Adipocyte (in vitro differentiated cells): ENCODE measurements at regions not wholly inside any gene's neighbourhood (a gene's known extent, or its start where the extent isn't known, plus 50 kb on each side); places are given as distances from the start of the nearest gene placed in this dataset.
"Not testable (repeated sequence)": the region's sequence is repeated elsewhere in the genome, so short reads cannot be mapped to it uniquely, and the experiment has no call there.

ENCODE experiments used
- DNase-seq: peaks from one replicate; pipeline ENCODE4 v3.0.0-alpha.2; 2015; ENCODE audit warnings: low read depth
- H3K27me3 ChIP-seq: replicated peaks from 2 replicates; pipeline ENCODE4 v1.7.0; 2013; ENCODE audit warnings: mild to moderate bottlenecking, low read length, moderate library complexity; ENCODE audit not compliant: control insufficient read depth, insufficient read depth
- H3K36me3 ChIP-seq: 2 replicates; pipeline ENCODE4 v1.7.0; 2013; ENCODE audit warnings: low read length, mild to moderate bottlenecking, moderate library complexity; ENCODE audit not compliant: control insufficient read depth, insufficient read depth, severe bottlenecking
- H3K4me1 ChIP-seq: 2 replicates; pipeline ENCODE4 v1.7.0; 2013; ENCODE audit warnings: mild to moderate bottlenecking, low read length, moderate library complexity; ENCODE audit not compliant: control insufficient read depth, insufficient read depth
- H3K4me3 ChIP-seq: 2 replicates; pipeline ENCODE4 v1.7.0; 2013; ENCODE audit warnings: mild to moderate bottlenecking, low read length, moderate library complexity
- H3K9ac ChIP-seq: 2 replicates; pipeline ENCODE4 v1.7.0; 2013; ENCODE audit warnings: mild to moderate bottlenecking, low read length, moderate library complexity
- H3K9me3 ChIP-seq: 2 replicates; pipeline ENCODE4 v1.7.0; 2013; ENCODE audit warnings: mild to moderate bottlenecking, low read length, moderate library complexity; ENCODE audit not compliant: control insufficient read depth

DNA sequence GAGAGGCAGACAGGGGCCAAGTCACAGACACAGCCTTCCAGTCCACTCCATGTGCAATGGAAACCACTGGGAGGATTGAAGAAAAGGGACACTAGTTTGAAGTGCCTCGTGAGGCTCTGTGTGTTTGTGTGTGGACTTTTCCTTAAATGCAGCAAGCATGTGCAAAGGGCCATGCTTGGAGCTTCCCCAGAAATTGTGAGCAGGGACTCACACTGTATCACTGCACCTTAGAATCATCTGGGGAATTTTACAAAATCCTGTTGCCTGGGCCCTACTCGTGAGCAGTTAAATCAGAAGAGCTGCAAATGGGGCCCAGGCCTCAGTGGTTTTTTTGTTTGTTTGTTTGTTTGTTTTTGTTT lies 137.8 kb downstream of the TRIM43 start:
- Histone ChIP-seq H3K9me3 (no peaks in the 10 kb centered on the region), H3K4me1 (no peaks in the 10 kb centered on the region), H3K9ac (no peak overlapping the region), H3K4me3 (no peak overlapping the region), H3K36me3 (no peaks in the 10 kb centered on the region), H3K27me3 (no peaks in the 10 kb centered on the region)
- no peak for DNase-seq

DNA sequence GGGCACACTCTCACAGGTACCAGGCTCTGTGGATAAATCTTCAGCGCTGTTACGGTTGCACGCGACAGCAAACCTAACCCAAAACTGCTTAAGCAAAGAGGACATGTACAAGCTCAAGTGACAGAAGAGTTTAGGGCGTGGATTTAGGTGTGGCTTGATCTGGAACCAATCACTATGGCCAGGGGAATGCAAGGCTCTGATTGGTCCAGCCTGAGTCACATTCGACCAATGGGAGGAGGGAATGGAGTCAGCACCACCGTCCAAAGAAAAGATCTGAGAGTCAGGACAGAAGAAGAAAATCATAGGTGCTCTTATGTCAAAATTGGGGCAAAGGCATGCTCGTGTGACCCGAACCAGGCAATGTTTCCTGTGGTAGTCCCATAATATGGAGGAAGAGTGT lies 139.0 kb downstream of the TRIM43 start:
- Histone ChIP-seq H3K9ac (no peak overlapping the region), H3K36me3 (no peaks in the 10 kb centered on the region), H3K4me1 (no peaks in the 10 kb centered on the region), H3K27me3 (no peaks in the 10 kb centered on the region), H3K4me3 (no peak overlapping the region), H3K9me3 (no peaks in the 10 kb centered on the region)
- DNase-seq, result no peak

DNA sequence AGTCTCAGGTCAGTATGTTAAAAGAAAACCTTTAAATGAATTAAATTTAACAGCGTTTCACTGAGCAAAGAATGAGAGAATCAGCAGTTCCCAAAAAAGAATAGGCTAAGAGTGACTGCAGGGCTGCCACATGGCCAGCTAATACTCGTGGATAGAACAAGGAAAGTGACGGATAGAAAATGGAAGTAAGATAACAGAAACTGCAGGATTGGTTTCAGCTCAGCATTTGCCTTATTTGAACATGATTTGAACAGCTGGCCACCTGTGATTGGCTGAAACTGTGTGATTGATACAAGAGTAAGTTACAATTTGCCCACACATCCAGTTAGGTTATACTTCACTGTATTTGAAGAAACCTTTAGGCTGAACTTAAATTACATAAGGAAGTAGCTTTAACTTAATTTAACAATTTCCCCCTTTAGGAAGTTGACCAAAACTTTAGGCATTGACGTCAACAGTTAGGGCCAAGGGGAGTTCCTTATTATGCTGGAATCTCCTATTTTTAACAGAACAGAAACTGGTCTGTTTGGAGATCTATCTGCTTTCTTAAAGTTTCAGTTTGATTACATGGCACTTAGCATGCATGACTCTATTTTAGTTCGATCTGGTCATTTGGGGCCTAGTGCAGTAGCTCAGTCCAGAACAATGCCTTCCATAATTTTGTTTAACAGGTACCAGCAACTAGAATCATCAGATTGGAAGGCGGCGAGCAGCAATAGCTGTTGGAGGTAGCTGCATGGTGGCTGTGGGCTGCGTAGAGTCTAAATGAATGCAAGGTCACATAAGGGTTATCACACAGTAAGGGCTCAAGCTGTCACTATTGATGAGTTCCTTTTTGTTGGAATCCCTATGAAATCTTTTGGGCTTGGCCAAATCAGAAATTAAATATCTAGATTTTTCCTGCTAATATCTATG lies 143.4 kb downstream of the TRIM43 start:
- Histone ChIP-seq H3K4me1 (no peaks in the 10 kb centered on the region), H3K27me3 (peaks cover 4% of the 10 kb centered on the region), H3K9me3 (no peaks in the 10 kb centered on the region), H3K36me3 (no peaks in the 10 kb centered on the region), H3K9ac (no peak overlapping the region), H3K4me3 (no peak overlapping the region)
- no peak for DNase-seq

DNA sequence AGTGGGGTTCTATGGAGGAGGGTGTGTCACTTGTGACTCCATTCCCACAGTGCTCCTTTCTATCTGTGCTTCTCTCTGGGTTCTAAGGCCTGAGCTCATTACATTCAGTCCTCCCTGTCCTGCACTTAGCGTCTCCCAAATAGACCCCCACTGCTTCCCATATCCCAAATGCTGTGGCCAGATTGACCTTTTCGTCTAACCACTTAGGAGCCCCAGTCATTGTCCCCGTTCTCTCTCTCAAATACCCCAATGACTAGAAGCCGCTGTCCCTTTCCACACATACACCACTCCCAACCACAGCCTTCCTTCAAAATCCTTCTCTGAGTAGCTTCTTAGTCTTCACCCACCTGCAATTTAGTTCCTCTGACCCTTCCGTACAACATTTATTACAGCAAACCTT lies 146.5 kb downstream of the TRIM43 start:
- Histone ChIP-seq H3K4me3 (no peak overlapping the region), H3K36me3 (no peaks in the 10 kb centered on the region), H3K9ac (no peak overlapping the region), H3K27me3 (peaks cover 6% of the 10 kb centered on the region), H3K4me1 (no peaks in the 10 kb centered on the region), H3K9me3 (peaks cover 5% of the 10 kb centered on the region)
- no peak for DNase-seq

DNA sequence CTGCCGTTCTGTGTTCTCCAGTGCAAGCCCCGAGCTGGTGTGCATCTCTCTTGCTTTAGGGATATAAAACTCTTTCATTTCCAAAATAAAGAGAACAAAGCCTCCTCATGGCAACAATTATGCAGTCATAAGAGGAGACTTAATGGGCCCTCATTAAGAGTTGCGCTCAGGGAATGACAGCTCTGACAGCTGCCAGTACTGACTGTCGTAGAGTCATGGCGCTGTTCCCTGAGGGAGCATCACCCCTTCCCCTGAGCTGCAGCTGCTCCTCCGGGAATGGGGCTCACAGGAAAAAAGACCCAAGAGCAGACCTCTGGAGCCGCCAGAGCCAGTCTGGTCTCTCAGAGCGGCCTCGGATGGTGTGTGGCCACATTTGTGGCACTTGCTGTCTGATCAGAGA lies 160.3 kb downstream of the TRIM43 start:
- not testable (repeated sequence) for DNase-seq, H3K4me3 ChIP-seq, H3K9me3 ChIP-seq, H3K9ac ChIP-seq, H3K4me1 ChIP-seq, H3K27me3 ChIP-seq, H3K36me3 ChIP-seq

DNA sequence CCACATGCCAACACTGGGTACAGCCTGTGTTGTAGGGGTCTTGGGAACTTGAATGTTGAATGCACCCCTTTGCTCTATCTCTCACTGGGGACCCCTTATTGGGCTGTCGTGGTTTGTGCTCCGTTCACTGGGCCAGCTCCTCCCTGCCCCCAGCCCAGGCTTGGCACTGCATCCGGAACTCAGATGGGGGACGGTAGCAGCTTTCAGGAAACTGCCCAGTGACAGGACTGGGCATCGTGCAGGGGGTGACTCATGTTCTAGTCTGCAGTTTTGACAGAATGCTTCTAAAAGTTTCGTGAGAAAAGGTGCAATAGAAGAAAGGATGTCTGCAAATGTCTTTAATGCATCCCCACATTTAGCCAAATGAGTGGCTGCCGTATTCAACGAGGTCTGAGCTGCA lies 162.0 kb downstream of the TRIM43 start:
- not testable (repeated sequence) for DNase-seq

DNA sequence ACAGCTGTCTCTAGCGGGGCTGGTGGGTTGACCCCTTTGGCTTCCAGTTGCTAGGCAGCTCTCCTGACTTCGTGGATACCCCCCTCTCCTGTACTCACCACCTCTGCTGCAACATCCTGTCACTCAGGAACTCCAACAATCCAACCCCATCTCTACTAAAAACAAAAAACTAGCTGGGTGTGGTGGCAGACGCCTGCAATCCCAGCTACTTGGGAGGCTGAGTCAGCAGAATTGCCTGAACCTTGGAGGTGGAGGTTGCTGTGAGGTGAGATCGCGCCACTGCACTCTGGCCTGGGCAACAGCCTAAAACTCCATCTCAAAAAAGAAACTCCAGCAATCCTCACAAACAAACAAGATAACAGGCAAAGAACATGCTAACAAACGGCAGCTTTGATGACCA lies 162.4 kb downstream of the TRIM43 start:
- not testable (repeated sequence) for DNase-seq, H3K9me3 ChIP-seq, H3K27me3 ChIP-seq, H3K4me3 ChIP-seq, H3K4me1 ChIP-seq, H3K9ac ChIP-seq, H3K36me3 ChIP-seq

More for the DNA sequence above, 162.0 kb downstream of the TRIM43 start:
- not testable (repeated sequence) for H3K27me3 ChIP-seq, H3K36me3 ChIP-seq, H3K9me3 ChIP-seq, H3K4me3 ChIP-seq, H3K9ac ChIP-seq, H3K4me1 ChIP-seq

DNA sequence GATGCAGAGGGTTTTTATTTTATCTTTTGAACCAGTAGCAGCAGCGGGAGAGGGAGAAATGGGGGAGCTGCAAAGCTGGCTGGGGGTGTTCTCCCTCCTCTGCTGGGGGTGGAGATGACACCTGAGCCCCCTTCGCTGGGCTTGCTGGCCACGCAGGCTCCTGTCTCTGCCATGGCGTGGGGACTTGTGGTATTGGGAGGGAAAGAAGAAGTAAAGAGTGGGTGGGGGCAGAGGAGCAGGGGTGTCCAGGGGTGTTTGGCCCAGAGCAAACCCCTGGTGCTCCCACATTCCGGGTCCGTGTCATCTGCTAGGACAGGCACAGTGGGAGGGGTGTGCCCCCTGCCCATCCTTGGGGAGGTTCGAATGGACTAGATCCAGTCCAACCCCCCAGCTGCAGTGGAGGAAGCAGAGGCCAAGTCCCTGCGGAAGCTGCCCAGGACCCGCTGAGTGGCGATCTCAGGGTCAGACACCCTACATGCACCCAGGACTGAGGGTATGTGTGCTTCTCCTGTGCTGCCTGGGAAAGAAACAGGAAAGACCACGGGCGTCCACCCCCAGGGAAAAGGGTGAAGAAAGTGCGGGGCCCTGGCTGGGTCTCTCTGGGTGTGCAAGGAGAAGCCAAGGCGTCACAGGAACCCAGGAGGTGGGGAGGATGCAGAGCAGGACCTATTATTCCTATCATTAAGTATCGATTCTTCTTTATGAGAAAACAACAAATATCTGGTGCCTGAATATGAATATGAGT lies 163.2 kb downstream of the TRIM43 start:
- not testable (repeated sequence) for H3K4me3 ChIP-seq, DNase-seq, H3K36me3 ChIP-seq, H3K9me3 ChIP-seq, H3K9ac ChIP-seq, H3K27me3 ChIP-seq, H3K4me1 ChIP-seq

DNA sequence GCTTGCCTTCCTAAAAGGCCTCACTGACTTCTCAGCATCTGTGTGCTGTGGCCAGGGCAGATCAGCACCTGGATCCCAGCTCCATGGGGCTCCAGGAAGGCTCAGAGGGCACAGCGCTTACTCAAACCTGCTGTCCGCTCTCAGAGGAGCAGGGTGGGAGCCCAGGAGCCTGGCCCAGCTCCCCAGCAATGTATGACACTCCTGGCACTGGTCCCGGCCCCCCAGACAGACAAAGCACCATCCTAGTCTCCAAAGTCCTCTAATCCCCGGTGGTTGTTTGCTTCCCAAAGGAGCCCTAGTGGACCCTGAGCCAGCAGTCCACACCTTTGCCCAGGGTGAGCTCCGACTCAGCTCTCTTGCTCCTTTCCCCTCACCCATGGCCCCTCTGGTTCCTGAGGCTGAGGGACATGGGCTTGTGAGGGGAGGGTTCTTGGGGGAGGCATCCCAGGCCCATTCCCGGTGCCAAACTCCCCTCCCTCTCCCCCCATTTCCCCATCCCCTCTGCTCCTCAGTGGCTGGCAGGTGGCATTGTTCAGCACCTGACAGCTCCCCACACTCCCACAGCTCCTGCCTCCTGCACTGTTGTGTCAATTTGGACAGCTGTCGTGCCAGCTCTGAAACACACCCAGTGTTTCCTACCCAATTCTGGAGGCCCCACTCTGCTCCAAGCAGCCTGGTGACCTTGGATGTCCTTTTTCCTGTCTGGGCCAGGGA lies 164.3 kb downstream of the TRIM43 start:
- not testable (repeated sequence) for DNase-seq, H3K27me3 ChIP-seq, H3K9ac ChIP-seq, H3K36me3 ChIP-seq, H3K9me3 ChIP-seq, H3K4me1 ChIP-seq, H3K4me3 ChIP-seq

DNA sequence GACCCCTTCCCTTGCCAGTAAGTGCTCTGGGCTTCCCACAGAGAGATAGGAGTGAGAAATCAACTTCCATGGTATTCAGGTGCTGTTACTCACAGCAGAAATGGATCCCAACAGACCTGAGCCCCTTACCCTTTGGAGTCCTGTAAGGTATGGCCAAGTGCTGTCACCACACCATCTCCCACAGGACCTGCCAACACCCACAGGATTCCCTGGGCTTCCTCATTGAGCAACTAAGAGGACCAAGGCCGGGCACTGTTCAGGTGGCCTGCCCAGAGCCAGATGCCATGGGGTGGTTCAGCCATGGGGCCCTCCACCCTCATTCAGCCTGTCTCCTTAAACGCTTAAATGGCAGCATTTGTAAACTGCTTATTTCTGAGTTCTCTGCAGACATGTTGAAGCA lies 166.2 kb downstream of the TRIM43 start:
- no peak overlapping the region for H3K4me3 ChIP-seq
- no peak for DNase-seq
- H3K27me3 ChIP-seq, result no peaks in the 10 kb centered on the region
- no peaks in the 10 kb centered on the region for H3K9me3 ChIP-seq
- H3K36me3 ChIP-seq, result no peaks in the 10 kb centered on the region
- peaks cover 5% of the 10 kb centered on the region for H3K4me1 ChIP-seq
- H3K9ac ChIP-seq, result no peak overlapping the region

DNA sequence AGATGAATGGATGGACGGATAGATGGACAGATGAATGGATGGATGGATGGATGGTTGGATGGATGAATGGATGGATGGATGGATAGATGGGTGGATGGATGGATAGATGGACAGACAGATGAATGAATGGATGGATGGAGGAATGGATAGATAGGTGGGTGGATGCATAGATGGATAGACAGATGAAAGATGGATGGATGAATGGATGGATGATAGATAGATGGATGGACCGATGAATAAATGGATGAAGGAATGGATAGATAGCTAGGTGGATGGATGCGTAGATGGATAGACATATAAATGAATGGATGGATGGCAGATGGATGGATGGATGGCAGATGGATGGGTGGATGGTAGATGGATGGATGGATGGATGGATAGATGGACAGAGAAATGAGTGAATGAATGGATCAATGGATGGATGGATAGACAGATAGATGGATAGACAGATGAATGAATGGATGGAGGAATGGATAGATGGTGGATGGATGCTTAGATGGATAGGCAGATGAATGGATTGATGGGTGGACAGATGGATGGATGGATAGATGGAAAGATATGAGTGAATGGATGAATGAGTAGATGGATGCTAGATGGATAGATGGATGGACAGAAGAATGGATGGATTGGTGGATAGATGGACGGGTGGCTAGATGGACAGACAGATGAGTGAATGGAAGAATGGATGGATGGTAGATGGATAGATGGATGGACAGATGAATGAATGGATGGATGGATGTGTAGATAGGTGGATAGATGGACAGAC lies 167.9 kb downstream of the TRIM43 start:
- no peak for DNase-seq
- H3K9ac ChIP-seq, result no peak overlapping the region
- no peaks in the 10 kb centered on the region for H3K27me3 ChIP-seq
- H3K9me3 ChIP-seq, result no peaks in the 10 kb centered on the region
- peaks cover 5% of the 10 kb centered on the region for H3K4me1 ChIP-seq
- no peak overlapping the region for H3K4me3 ChIP-seq
- H3K36me3 ChIP-seq, result no peaks in the 10 kb centered on the region
